ENCODE measurements at regions not wholly inside any gene's neighbourhood (a gene's known extent, or its start where the extent isn't known, plus 50 kb on each side); places are given as distances from the start of the nearest gene placed in this dataset.

GRCh38 chr9:78510035-78510434, 213.1 kb downstream of the PSAT1 start:
- no peak overlapping the region for H3K4me3 ChIP-seq (ENCODE audit: low read depth, low read length)
- no peak for TF ChIP-seq CTCF (conservative IDR thresholded peaks at IDR 0.05; ENCODE audit: low read depth, low read length)
- DNase-seq (ENCODE audit: low read depth), result no peak

DNA sequence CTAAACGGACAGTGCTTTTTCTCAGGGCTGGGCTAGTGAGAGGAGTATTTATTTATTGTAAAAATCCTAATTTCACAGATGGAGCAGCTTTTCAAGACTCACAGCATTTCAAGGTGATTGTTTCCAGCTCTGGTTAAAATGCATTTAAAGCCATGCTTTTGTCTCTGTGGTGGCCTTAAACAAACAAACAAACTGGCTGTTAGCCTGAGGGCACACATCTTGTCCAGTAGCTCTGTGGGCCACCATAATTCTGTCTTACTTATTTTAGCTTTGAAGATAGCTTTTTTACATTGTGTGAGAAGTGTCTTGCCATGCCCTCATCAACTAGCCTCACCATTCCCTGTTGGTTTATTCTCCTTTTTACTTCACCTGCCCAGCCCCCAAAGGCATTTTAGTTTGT, 218.2 kb downstream of the PSAT1 start:
- no peak for TF ChIP-seq CTCF (conservative IDR thresholded peaks at IDR 0.05; ENCODE audit: low read depth, low read length)
- no peak overlapping the region for H3K4me3 ChIP-seq (ENCODE audit: low read depth, low read length)
- DNase-seq (ENCODE audit: low read depth), result no peak

DNA sequence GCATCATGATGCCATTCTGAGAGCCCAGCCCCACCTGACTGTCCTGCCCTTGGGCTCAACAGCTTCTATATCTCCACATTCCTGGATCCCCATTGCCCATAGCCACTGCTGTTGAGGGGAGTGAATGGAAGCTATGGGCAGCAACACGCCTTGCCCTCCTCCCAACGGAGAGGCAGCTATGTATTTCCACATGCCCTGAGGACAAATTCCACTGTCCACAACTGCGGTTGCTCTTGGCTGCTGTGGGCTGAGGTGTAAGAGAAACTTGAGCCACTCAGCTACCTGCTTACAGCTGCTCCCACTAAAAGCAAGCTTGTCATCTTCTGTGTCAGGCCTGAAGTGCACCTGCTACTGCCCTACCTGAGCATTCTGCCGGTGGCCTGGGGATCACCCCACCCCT, 222.9 kb downstream of the PSAT1 start:
- no peak for TF ChIP-seq CTCF (conservative IDR thresholded peaks at IDR 0.05; ENCODE audit: low read depth, low read length)
- no peak overlapping the region for H3K4me3 ChIP-seq (ENCODE audit: low read depth, low read length)
- DNase-seq (ENCODE audit: low read depth), result no peak

DNA sequence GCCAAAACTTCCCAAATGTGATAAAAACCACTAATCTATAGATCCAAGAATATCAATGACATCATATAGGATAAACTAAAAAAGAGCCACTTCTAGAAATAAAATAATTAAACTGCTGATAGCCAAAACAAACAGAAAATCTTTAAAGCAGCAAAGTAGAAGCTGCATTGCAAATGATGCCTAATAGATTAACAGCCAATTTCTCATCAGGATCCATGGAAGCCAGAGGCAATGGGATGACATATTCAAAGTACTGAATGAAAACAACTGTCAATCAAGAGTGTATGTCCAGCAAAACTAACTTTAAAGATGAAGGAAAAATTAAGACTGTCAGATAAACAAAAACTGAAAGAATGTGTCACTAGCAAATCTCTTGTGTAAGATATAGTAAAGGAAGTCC, 224.8 kb downstream of the PSAT1 start:
- no peak for DNase-seq (ENCODE audit: low read depth)
- no peak for TF ChIP-seq CTCF (conservative IDR thresholded peaks at IDR 0.05; ENCODE audit: low read depth, low read length)
- no peak overlapping the region for H3K4me3 ChIP-seq (ENCODE audit: low read depth, low read length)

DNA sequence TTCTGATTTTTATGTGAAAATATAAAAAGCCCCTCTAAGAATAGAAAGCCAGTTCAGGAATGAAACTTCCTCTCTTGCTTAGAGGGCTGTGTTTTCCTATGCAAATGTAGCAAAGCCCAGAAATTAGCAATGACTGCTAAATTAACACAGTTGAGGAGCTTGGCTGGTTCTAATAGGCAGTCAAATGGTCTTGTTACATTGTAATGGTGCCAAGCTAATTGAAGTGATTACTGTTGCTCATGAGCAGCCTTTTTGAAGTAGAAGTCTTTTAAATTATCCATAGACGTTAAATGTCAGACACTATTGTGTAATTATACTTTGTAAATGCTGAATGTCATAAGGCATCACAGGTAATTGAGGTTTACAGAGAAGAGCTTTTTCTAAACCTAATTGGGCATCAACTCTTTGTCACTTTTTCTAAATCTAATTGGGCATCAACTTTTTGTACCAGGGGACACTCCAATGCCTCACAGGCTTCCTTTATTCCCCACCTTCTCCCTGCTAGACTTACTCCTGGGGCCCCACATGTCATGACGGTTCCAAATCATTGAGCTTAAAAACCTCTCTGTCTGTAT, 229.1 kb downstream of the PSAT1 start:
- TF ChIP-seq CTCF (conservative IDR thresholded peaks at IDR 0.05; ENCODE audit: low read depth, low read length), result no peak
- H3K4me3 ChIP-seq (ENCODE audit: low read depth, low read length), result no peak overlapping the region
- no peak for DNase-seq (ENCODE audit: low read depth)

- no peak for TF ChIP-seq CTCF (conservative IDR thresholded peaks at IDR 0.05; ENCODE audit: low read depth, low read length)
- H3K4me3 ChIP-seq (ENCODE audit: low read depth, low read length), result no peak overlapping the region
- DNase-seq (ENCODE audit: low read depth), result no peak
These were observed 236.6 kb downstream of the PSAT1 start for GRCh38 chr9:78533500-78533899.

DNA sequence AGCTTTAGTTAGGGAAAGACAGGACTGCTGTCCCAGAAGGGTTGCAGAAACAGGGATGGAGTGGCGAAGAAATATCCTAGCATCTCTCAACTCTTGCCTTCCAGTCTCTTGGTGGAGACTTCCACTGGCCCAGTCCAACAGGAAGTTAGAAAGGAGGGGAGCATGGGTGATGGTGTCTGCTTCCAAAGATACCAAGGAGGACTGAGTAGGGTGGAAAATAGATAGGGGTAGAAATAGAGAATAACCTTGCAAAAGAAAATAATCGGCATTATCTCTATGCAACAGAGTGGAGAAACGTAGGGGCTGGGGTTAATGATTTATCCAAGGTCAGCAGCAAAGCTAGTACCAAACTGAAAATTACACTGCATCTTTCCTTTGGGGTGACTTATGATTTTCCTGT, 242.3 kb downstream of the PSAT1 start:
- H3K4me3 ChIP-seq (ENCODE audit: low read depth, low read length), result no peak overlapping the region
- no peak for DNase-seq (ENCODE audit: low read depth)
- no peak for TF ChIP-seq CTCF (conservative IDR thresholded peaks at IDR 0.05; ENCODE audit: low read depth, low read length)
